Common myeloid progenitor, CD34-positive (primary cell): ENCODE measurements at regions not wholly inside any gene's neighbourhood (a gene's known extent, or its start where the extent isn't known, plus 50 kb on each side); places are given as distances from the start of the nearest gene placed in this dataset.

Experiments
- CTCF ChIA-PET: fragments of 350-600 bp; sonication (Branson Sonifier 250); formaldehyde crosslinking; loops from one replicate; lab custom pipeline; 2021; ENCODE audit warnings: antibody characterized with exemption; lab: Charles Lee
- POLR2A ChIA-PET: fragments of 350-600 bp; sonication (Branson Sonifier 250); formaldehyde crosslinking; loops from one replicate; lab custom pipeline; 2021; ENCODE audit warnings: antibody characterized with exemption; lab: Charles Lee
- DNase-seq, 3 donors: peaks; one replicate each; pipeline versions ENCODE4 v3.0.0 to v3.0.0-alpha.2; 2013
- H3K27ac ChIP-seq, 2 experiments: 1 replicate in 1 of 2; 2 replicates in 1 of 2; pipeline ENCODE4 v1.7.0; 2013; ENCODE audit warnings: inconsistent platforms in 2 of 2, low read length in 2 of 2, mild to moderate bottlenecking in 2 of 2, low read depth in 1 of 2, moderate library complexity in 1 of 2; ENCODE audit not compliant: severe bottlenecking in 2 of 2, insufficient read depth in 1 of 2, poor library complexity in 1 of 2
- H3K27me3 ChIP-seq, 5 experiments: replicated peaks in 2 of 5; 1 replicate in 3 of 5; 2 replicates in 2 of 5; pipeline versions ENCODE4 v1.6.1 to v1.7.0; 2013; ENCODE audit warnings: low read length in 4 of 5, mild to moderate bottlenecking in 2 of 5, moderate library complexity in 2 of 5, inconsistent platforms in 1 of 5; ENCODE audit not compliant: insufficient read depth in 5 of 5, control insufficient read depth in 4 of 5
- H3K36me3 ChIP-seq, 4 experiments: 1 replicate in 2 of 4; 2 replicates in 2 of 4; pipeline versions ENCODE4 v1.6.1 to v1.7.0; 2013; ENCODE audit warnings: low read length in 3 of 4, control low read depth in 1 of 4, mild to moderate bottlenecking in 1 of 4; ENCODE audit not compliant: control insufficient read depth in 4 of 4, insufficient read depth in 4 of 4
- H3K4me1 ChIP-seq, 4 experiments: 1 replicate in 3 of 4; 2 replicates in 1 of 4; pipeline versions ENCODE4 v1.6.1 to v1.7.1; 2013; ENCODE audit warnings: low read length in 3 of 4, mild to moderate bottlenecking in 3 of 4, control low read depth in 1 of 4, inconsistent platforms in 1 of 4, moderate library complexity in 1 of 4; ENCODE audit not compliant: control insufficient read depth in 4 of 4, insufficient read depth in 4 of 4; ENCODE audit errors: control extremely low read depth in 1 of 4
- H3K4me3 ChIP-seq, 7 experiments: 1 replicate in 4 of 7; 2 replicates in 3 of 7; pipeline versions ENCODE4 v1.5.1 to v1.7.0; 2013; ENCODE audit warnings: mild to moderate bottlenecking in 7 of 7, low read length in 6 of 7, moderate library complexity in 6 of 7, inconsistent platforms in 2 of 7, low read depth in 2 of 7, control low read depth in 1 of 7; ENCODE audit not compliant: insufficient read depth in 4 of 7, control insufficient read depth in 1 of 7; ENCODE audit errors: extremely low read depth in 1 of 7
- H3K9me3 ChIP-seq, 5 experiments: 1 replicate in 4 of 5; 2 replicates in 1 of 5; pipeline versions ENCODE4 v1.6.1 to v1.7.1; 2013; ENCODE audit warnings: low read length in 4 of 5, mild to moderate bottlenecking in 2 of 5, inconsistent platforms in 1 of 5, low read depth in 1 of 5, moderate library complexity in 1 of 5; ENCODE audit not compliant: control insufficient read depth in 4 of 5, insufficient read depth in 2 of 5; ENCODE audit errors: control extremely low read depth in 1 of 5
- WGBS: methylation state at CpG from one replicate; pipeline ENCODE4 v1.1.5; 2013; ENCODE audit not compliant: insufficient coverage; 5-methylcytosine and 5-hydroxymethylcytosine counted together

GRCh38 chr11:38046571-38047135, 1448.6 kb upstream of the RAG2 start:
- Histone ChIP-seq H3K4me1 (no peaks in the 10 kb centered on the region), H3K27ac (no peak overlapping the region), H3K9me3 (no peaks in the 10 kb centered on the region), H3K36me3 (no peaks in the 10 kb centered on the region), H3K4me3 (no peak overlapping the region), H3K27me3 (no peaks in the 10 kb centered on the region)
- 83% methylated on average over 1 of the region's 4 CpGs for WGBS
- CTCF ChIA-PET = no interaction called here
- POLR2A ChIA-PET = no interaction called here
- no peak for DNase-seq

- ChIA-PET CTCF (interaction anchor here (1.4 kb wide), 1 partner anchor 8 kb away, joined by 3 read pairs; no protein-coding TSS in a partner anchor), POLR2A (no interaction called here)
- no CpG with 5 or more reads among the region's 3 CpGs for WGBS
- no peak overlapping the region for H3K4me3 ChIP-seq
- no peak for DNase-seq
- no peak overlapping the region for H3K27ac ChIP-seq
- no peaks in the 10 kb centered on the region for H3K9me3 ChIP-seq
- no peaks in the 10 kb centered on the region for H3K36me3 ChIP-seq
- H3K4me1 ChIP-seq = no peaks in the 10 kb centered on the region
- no peaks in the 10 kb centered on the region for H3K27me3 ChIP-seq
These were observed 1445.0 kb upstream of the RAG2 start for GRCh38 chr11:38043060-38043459.

GRCh38 chr11:38038777-38039176, 1440.7 kb upstream of the RAG2 start:
- Histone ChIP-seq H3K4me3 (no peak overlapping the region), H3K27me3 (no peaks in the 10 kb centered on the region), H3K27ac (no peak overlapping the region), H3K4me1 (no peaks in the 10 kb centered on the region), H3K36me3 (no peaks in the 10 kb centered on the region), H3K9me3 (no peaks in the 10 kb centered on the region)
- ChIA-PET CTCF (no interaction called here), POLR2A (no interaction called here)
- DNase-seq = no peak
- WGBS = no CpG with 5 or more reads among the region's 2 CpGs

- ChIA-PET POLR2A (no interaction called here), CTCF (no interaction called here)
- Histone ChIP-seq H3K9me3 (peaks cover 0 to 15% (median 4%) of the 10 kb centered on the region in 5 experiments), H3K4me1 (peaks cover 0 to 3% (median 0%) of the 10 kb centered on the region in 4 experiments), H3K27me3 (no peaks in the 10 kb centered on the region), H3K4me3 (no peak overlapping the region), H3K27ac (no peak overlapping the region), H3K36me3 (no peaks in the 10 kb centered on the region)
- WGBS = 100% methylated on average over 5 of the region's 5 CpGs
- DNase-seq = no peak
These were observed 1421.2 kb upstream of the RAG2 start for GRCh38 chr11:38019072-38019775.

- peaks cover 0 to 1% (median 0%) of the 10 kb centered on the region in 4 experiments for H3K4me1 ChIP-seq
- 100% methylated on average over 1 of the region's 1 CpG for WGBS
- POLR2A ChIA-PET = interaction anchor here (0.6 kb wide), 1 partner anchor 12 kb away, joined by 3 read pairs; no protein-coding TSS in a partner anchor
- H3K9me3 ChIP-seq = peaks cover 0 to 1% (median 0%) of the 10 kb centered on the region in 5 experiments
- no peaks in the 10 kb centered on the region for H3K27me3 ChIP-seq
- DNase-seq = no peak
- no peak overlapping the region for H3K4me3 ChIP-seq
- H3K27ac ChIP-seq = no peak overlapping the region
- CTCF ChIA-PET = no interaction called here
- no peaks in the 10 kb centered on the region for H3K36me3 ChIP-seq
These were observed 1416.4 kb upstream of the RAG2 start for GRCh38 chr11:38014405-38014804.

GRCh38 chr11:38013157-38013556, 1415.1 kb upstream of the RAG2 start:
- ChIA-PET POLR2A (no interaction called here), CTCF (no interaction called here)
- no peak for DNase-seq
- no peaks in the 10 kb centered on the region for H3K36me3 ChIP-seq
- WGBS = 100% methylated on average over 2 of the region's 8 CpGs
- H3K27ac ChIP-seq = no peak overlapping the region
- no peaks in the 10 kb centered on the region for H3K27me3 ChIP-seq
- H3K4me1 ChIP-seq = no peaks in the 10 kb centered on the region
- no peak overlapping the region for H3K4me3 ChIP-seq
- no peaks in the 10 kb centered on the region for H3K9me3 ChIP-seq

GRCh38 chr11:38011496-38011895, 1413.5 kb upstream of the RAG2 start:
- DNase-seq = no peak
- H3K4me3 ChIP-seq = no peak overlapping the region
- no peaks in the 10 kb centered on the region for H3K36me3 ChIP-seq
- H3K4me1 ChIP-seq = no peaks in the 10 kb centered on the region
- ChIA-PET CTCF (no interaction called here), POLR2A (no interaction called here)
- no peak overlapping the region for H3K27ac ChIP-seq
- H3K27me3 ChIP-seq = no peaks in the 10 kb centered on the region
- H3K9me3 ChIP-seq = no peaks in the 10 kb centered on the region
